K562 (cell line): ENCODE measurements at regions not wholly inside any gene's neighbourhood (a gene's known extent, or its start where the extent isn't known, plus 50 kb on each side); places are given as distances from the start of the nearest gene placed in this dataset.

Experiments used
- GMEB1 ChIP-seq: fragments of 250-450 bp; sonication (Bioruptor Pico); IDR thresholded peaks from 2 replicates; pipeline ENCODE4 v1.4.0; 2020; ENCODE audit warnings: mild to moderate bottlenecking
- JUN ChIP-seq, 2 experiments: sonication (generic) in 1 of 2; formaldehyde crosslinking in 1 of 2; IDR thresholded peaks; 2 replicates each; pipeline versions ENCODE4 v1.6.1 to v1.8.0; 2012 to 2022; ENCODE audit warnings: borderline replicate concordance in 2 of 2, mild to moderate bottlenecking in 2 of 2, improper control_type of control experiment in 1 of 2, low read depth in 1 of 2, low read length in 1 of 2, missing genetic modification reagents in 1 of 2
- MED1 ChIP-seq: sonication (generic); formaldehyde crosslinking; IDR thresholded peaks from 2 replicates; pipeline ENCODE4 v1.8.1; 2023; ENCODE audit warnings: missing genetic modification reagents, borderline replicate concordance
- NFIC ChIP-seq: fragments of 450-650 bp; IDR thresholded peaks from 2 replicates; pipeline ENCODE4 v1.6.1; 2017; ENCODE audit warnings: mild to moderate bottlenecking, inconsistent platforms
- PRDM10 ChIP-seq: fragments of 450-650 bp; IDR thresholded peaks from 2 replicates; pipeline ENCODE4 v1.6.1; 2018; ENCODE audit not compliant: partially characterized antibody
- PTRF ChIP-seq: fragments of 450-650 bp; IDR thresholded peaks from 2 replicates; pipeline ENCODE4 v1.6.1; 2016; ENCODE audit warnings: mild to moderate bottlenecking, missing genetic modification characterization, missing compliant biosample characterization
- SOX6 ChIP-seq: fragments of 450-650 bp; IDR thresholded peaks from 2 replicates; pipeline ENCODE4 v1.6.1; 2014; ENCODE audit warnings: mild to moderate bottlenecking
- XRCC3 ChIP-seq: fragments of 450-650 bp; IDR thresholded peaks from 2 replicates; pipeline ENCODE4 v1.6.1; 2017; ENCODE audit warnings: mild to moderate bottlenecking, moderate library complexity
- TF ChIP-seq, protein P1 (sequence below): fragments of 200-600 bp; sonication (generic); IDR thresholded peaks from one replicate; pipeline ENCODE4 v1.6.1; 2012; ENCODE audit warnings: mild to moderate bottlenecking, low read depth, low read length, inconsistent platforms

GRCh38 chr12:124422570-124423523, 128.0 kb downstream of the RFLNA start (continued):
- TF ChIP-seq, protein P1, sequence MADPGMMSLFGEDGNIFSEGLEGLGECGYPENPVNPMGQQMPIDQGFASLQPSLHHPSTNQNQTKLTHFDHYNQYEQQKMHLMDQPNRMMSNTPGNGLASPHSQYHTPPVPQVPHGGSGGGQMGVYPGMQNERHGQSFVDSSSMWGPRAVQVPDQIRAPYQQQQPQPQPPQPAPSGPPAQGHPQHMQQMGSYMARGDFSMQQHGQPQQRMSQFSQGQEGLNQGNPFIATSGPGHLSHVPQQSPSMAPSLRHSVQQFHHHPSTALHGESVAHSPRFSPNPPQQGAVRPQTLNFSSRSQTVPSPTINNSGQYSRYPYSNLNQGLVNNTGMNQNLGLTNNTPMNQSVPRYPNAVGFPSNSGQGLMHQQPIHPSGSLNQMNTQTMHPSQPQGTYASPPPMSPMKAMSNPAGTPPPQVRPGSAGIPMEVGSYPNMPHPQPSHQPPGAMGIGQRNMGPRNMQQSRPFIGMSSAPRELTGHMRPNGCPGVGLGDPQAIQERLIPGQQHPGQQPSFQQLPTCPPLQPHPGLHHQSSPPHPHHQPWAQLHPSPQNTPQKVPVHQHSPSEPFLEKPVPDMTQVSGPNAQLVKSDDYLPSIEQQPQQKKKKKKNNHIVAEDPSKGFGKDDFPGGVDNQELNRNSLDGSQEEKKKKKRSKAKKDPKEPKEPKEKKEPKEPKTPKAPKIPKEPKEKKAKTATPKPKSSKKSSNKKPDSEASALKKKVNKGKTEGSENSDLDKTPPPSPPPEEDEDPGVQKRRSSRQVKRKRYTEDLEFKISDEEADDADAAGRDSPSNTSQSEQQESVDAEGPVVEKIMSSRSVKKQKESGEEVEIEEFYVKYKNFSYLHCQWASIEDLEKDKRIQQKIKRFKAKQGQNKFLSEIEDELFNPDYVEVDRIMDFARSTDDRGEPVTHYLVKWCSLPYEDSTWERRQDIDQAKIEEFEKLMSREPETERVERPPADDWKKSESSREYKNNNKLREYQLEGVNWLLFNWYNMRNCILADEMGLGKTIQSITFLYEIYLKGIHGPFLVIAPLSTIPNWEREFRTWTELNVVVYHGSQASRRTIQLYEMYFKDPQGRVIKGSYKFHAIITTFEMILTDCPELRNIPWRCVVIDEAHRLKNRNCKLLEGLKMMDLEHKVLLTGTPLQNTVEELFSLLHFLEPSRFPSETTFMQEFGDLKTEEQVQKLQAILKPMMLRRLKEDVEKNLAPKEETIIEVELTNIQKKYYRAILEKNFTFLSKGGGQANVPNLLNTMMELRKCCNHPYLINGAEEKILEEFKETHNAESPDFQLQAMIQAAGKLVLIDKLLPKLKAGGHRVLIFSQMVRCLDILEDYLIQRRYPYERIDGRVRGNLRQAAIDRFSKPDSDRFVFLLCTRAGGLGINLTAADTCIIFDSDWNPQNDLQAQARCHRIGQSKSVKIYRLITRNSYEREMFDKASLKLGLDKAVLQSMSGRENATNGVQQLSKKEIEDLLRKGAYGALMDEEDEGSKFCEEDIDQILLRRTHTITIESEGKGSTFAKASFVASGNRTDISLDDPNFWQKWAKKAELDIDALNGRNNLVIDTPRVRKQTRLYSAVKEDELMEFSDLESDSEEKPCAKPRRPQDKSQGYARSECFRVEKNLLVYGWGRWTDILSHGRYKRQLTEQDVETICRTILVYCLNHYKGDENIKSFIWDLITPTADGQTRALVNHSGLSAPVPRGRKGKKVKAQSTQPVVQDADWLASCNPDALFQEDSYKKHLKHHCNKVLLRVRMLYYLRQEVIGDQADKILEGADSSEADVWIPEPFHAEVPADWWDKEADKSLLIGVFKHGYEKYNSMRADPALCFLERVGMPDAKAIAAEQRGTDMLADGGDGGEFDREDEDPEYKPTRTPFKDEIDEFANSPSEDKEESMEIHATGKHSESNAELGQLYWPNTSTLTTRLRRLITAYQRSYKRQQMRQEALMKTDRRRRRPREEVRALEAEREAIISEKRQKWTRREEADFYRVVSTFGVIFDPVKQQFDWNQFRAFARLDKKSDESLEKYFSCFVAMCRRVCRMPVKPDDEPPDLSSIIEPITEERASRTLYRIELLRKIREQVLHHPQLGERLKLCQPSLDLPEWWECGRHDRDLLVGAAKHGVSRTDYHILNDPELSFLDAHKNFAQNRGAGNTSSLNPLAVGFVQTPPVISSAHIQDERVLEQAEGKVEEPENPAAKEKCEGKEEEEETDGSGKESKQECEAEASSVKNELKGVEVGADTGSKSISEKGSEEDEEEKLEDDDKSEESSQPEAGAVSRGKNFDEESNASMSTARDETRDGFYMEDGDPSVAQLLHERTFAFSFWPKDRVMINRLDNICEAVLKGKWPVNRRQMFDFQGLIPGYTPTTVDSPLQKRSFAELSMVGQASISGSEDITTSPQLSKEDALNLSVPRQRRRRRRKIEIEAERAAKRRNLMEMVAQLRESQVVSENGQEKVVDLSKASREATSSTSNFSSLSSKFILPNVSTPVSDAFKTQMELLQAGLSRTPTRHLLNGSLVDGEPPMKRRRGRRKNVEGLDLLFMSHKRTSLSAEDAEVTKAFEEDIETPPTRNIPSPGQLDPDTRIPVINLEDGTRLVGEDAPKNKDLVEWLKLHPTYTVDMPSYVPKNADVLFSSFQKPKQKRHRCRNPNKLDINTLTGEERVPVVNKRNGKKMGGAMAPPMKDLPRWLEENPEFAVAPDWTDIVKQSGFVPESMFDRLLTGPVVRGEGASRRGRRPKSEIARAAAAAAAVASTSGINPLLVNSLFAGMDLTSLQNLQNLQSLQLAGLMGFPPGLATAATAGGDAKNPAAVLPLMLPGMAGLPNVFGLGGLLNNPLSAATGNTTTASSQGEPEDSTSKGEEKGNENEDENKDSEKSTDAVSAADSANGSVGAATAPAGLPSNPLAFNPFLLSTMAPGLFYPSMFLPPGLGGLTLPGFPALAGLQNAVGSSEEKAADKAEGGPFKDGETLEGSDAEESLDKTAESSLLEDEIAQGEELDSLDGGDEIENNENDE, result peak; percentile 49
- TF ChIP-seq JUN (IDR thresholded peaks at IDR 0.05; ENCODE audit: borderline replicate concordance, low read depth, low read length) (peak; percentile 59), JUN (CRISPR knock-in tag; IDR thresholded peaks at IDR 0.05; ENCODE audit: borderline replicate concordance) (no peak), PTRF (tag) (no peak), PRDM10 (peak; percentile 18), GMEB1 (CRISPR knock-in tag) (no peak), XRCC3 (no peak), SOX6 (peak; percentile 39; the same call in 1 of the 2 replicates), NFIC (peak; percentile 95), MED1 (no peak)
